HK-2 (cell line): ENCODE measurements at regions not wholly inside any gene's neighbourhood (a gene's known extent, or its start where the extent isn't known, plus 50 kb on each side); places are given as distances from the start of the nearest gene placed in this dataset.

Source experiments
- DNase-seq: peaks from one replicate; pipeline ENCODE4 v3.0.0-alpha.2; 2018; ENCODE audit not compliant: unreplicated experiment

DNA sequence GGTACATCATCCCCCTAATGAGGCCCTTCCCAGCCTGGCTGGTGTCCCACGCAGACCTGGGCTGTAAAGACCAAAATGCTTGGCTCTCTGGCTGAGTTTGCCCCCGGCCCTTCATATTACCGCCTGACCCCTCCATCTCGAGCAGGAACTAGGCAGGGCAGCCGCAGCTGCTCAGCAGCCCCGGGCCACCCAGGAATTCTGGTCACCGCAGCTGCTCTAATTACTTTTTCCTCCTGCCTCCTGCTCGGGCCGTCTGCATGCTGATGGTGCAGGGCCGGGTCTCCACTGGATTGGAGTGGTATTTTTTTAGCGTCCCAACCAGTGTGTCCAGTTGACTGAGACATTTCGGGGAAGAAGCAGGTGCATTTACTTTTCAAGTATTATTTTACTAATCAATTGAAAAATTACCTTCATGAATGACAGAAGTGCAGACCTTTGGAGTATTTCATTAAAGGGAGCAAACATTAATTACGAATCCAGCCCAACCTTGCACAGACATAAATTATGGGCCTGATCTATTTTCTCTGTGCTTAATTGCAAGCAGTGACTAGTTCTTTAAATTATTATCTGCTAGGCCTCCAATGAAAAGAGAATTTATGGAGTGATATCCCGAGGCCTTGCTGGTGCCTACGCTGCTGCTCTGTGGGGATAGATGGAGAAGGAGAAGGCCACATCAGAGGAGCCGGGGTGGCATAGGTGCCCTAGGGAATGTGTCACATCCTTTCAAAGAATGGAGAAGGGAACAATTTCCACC is 176.2 kb downstream of the CYLD start:
- DNase-seq, result no peak

- DNase-seq, result no peak
Measured at GRCh38 chr16:50916040-50916439, 174.2 kb downstream of the CYLD start.

- DNase-seq, result no peak
Measured at GRCh38 chr16:50915120-50915519, 173.2 kb downstream of the CYLD start.

- no peak for DNase-seq
Measured at GRCh38 chr16:50910736-50911100, 168.8 kb downstream of the CYLD start.

DNA sequence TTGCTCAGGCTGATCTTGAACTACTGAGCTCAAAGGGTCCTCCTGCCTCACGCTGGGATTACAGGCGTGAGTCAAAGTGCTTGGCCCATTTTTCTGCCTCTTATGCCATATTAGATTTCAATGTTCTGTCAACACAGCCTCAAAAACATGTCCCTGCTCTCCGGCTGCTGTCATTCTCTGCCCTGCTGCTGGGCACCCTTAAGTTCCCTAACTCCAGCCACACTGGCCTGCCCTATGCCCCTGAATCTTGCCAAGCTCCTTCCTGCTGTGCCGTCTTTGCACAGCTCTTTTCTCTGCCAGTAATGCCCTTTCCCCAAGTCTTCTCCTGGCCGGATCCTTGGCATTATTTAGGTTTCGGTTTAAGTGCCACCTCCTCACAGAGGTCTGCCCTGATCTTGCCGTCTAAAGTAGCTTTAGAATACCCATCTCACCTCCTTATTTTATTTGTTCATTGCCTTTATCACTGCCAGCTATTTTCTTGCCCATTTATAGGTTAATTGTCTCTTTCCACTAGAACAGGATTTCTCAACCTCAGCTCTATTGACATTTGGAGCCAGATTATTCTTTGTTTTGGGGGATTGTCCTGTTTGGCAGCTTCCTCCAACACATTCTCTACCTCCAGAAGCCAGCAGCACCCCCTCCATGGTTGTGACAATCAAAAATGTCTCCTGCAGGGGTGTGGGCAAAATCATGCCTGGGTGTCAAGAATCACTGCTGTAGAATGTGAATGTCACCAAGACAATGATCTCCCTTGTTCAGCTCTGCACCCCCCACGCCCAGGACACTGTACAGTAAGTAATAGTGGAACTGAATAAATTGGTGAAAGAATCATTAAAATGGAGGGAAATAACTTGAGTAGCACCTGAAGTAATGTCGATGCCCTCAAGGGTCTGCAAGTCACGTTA is 168.2 kb downstream of the CYLD start:
- no peak for DNase-seq

DNA sequence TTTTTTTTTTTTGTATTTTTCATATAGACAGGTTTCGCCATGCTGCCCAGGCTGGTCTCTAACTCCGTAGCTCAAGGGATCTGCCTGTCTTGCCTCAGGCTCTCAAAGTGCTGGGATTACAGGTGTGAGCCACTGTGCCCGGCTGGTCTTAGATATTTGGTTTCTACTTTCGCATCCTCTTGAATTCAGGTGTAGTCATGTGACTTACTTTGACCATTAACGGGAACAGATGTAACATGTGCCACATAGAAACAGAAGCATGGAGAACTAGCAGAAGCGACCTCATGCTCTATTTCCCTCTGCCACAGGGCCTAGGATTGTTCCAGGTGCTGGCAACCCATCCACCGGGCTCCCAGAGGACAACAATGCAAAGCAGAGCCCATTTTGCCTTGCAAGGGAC is 166.6 kb downstream of the CYLD start:
- no peak for DNase-seq

- DNase-seq, result no peak
Measured at GRCh38 chr16:50906454-50906853, 164.6 kb downstream of the CYLD start.

DNA sequence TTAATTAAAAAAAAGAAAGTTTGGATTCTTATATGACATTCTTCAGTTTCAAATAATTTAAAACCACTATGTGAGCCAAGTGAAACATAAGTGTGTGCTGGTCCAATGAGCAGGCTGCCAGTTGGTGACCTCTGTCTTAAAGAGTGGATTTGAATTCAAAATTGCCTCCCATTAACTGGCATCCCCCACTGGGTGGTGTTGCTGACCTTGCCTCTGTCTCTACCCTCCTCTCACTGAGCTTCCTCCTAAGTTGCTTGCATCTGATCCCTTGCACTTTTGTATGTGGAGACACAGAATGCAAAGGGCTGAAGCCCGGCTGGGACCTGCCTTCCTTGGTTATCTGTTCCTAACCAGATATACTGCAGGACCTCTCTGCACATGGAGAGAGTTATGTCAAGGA is 160.6 kb downstream of the CYLD start:
- no peak for DNase-seq

DNA sequence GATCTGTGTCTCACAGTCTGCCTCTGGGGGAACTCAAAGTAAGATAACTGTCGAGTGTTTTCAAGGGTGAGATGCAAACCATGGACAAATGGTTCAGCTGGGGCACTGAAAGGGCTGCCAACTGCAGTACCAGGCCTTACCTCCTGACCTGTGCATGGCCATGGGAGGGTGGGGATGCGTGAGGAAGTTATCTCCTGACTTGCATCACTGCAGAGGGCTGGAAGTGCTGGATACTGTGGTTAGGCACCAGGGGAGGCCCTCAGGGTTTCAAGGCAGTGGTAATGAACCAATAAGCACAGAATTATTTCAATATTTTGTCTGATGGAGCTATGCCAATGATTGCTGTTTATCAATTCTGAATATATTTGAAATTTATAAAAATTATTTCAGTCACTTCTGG is 159.2 kb downstream of the CYLD start:
- DNase-seq, result no peak

- DNase-seq, result no peak
Measured at GRCh38 chr16:50900391-50900942, 158.6 kb downstream of the CYLD start.

DNA sequence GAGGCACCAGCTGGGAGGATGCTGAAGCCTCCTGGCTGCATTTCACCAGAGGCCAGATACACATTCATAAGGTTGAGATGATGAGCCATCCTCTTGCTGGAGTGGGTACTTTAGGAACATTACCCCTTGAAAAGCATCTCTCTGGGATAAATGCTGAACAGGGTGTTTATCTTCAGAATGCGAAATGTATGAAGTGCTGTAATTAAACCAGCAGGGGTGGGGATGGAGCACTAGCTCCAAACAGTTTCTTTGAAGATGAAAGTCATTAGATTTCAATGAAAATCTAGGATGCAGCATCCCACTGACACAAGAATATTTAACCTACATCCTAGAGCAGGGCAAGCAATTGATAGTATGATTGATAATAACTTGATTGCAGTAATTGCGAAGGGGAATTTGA is 158.1 kb downstream of the CYLD start:
- DNase-seq, result no peak

- DNase-seq, result no peak
Measured at GRCh38 chr16:50889746-50890145, 147.9 kb downstream of the CYLD start.

- no peak for DNase-seq
Measured at GRCh38 chr16:50889276-50889675, 147.4 kb downstream of the CYLD start.

- DNase-seq, result no peak
Measured at GRCh38 chr16:50888486-50889261, 146.8 kb downstream of the CYLD start.

- no peak for DNase-seq
Measured at GRCh38 chr16:50887500-50888298, 145.8 kb downstream of the CYLD start.

- DNase-seq, result peak; percentile 11
Measured at GRCh38 chr16:50884066-50884860, 142.4 kb downstream of the CYLD start.

GRCh38 chr16:50881956-50882355 is 140.1 kb downstream of the CYLD start:
- no peak for DNase-seq

GRCh38 chr16:50881331-50881830 is 139.5 kb downstream of the CYLD start:
- DNase-seq, result no peak

- no peak for DNase-seq
Measured at GRCh38 chr16:50880926-50881325, 139.0 kb downstream of the CYLD start.
